Activated CD4-positive, alpha-beta T cell treated with anti-CD3 and anti-CD28 coated beads, Interleukin-2, Interleukin-6, amounts not matched to agents 100 ng/mL and 50 ng/mL, durations not matched to agents 16 hours and 8 hours (primary cell): ENCODE measurements at regions not wholly inside any gene's neighbourhood (a gene's known extent, or its start where the extent isn't known, plus 50 kb on each side); places are given as distances from the start of the nearest gene placed in this dataset.
A peak's percentile ranks its signal among the peaks of the same experiment; 100 is the strongest.

Experiments used
- DNase-seq: peaks from one replicate; pipeline ENCODE4 v3.0.0-alpha.2; 2020

DNA sequence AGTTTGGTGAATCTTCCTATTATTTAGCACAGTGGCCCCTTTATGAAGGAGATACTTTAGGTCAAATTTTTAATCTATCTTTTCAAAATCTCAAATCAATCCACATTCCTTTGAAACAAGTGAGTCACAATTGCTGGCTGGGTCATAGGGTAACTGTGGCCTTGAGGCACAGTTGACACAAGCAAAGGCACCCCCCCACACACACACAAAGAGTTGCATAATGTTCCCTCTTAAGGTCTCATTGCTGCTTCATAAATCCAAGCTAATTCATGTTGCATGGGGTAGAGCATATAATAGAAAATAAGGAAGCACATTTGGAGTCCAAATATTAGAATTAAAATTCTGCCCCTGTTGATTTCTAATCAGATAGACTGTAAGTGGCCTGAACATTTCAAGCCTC, 171.5 kb downstream of the DLEU7 start:
- DNase-seq: no peak

DNA sequence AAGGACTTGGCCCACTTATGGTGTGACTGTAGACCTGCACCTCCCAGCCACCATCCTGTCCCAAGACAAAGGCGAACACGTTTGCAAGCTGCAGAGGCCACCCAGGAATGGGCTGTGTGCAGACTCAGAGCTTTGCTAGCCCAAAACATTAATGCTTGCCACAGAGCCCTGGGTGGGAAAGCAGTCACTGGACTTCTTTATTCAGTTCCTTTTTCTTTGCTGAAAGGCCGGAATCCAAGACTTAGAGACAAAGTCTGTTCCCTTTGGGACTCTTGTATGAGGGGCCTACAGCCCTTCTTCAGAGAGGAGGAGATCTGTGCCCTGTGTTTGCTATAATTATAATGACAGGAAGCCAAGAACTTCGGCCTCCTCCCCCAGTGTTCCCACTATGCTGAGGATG, 167.8 kb downstream of the DLEU7 start:
- DNase-seq: no peak

DNA sequence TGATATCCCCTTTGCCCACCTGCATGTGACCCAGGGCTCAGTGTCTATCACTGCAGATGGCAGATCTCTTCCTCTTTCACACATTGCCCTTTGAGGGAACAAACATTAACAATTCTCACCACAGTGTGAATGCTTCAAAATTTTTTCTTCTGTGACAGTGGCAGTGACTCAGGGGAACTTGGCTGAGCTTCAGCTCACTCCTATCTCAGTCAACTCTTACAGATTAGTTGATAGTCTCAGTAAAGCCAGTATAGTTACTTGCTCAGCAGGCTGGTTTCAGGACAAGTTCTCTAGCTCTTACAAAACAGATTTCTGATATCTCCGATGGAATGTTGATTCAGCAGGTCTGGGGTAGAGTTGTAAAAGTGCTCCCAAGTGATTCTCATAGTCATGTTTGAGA, 166.9 kb downstream of the DLEU7 start:
- DNase-seq: no peak

DNA sequence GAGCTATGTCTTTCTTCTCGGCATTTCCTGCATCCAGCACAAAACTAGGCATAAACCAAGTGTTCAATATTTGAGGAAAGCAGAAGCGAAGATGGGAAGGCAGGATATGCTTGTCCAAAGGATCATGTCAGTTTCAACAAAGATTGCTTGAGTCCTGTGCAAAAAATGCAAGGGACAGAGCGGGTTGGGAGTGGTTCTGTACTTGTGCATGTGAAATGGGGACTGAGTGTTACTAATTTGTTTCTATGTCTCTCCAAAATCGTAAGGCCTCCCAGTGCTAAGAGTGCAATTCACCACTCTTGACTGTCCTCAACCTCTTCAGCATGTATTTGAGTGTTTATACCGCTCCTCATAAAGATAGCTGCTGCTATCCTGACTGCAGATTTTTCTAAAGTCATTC, 166.2 kb downstream of the DLEU7 start:
- no peak for DNase-seq

DNA sequence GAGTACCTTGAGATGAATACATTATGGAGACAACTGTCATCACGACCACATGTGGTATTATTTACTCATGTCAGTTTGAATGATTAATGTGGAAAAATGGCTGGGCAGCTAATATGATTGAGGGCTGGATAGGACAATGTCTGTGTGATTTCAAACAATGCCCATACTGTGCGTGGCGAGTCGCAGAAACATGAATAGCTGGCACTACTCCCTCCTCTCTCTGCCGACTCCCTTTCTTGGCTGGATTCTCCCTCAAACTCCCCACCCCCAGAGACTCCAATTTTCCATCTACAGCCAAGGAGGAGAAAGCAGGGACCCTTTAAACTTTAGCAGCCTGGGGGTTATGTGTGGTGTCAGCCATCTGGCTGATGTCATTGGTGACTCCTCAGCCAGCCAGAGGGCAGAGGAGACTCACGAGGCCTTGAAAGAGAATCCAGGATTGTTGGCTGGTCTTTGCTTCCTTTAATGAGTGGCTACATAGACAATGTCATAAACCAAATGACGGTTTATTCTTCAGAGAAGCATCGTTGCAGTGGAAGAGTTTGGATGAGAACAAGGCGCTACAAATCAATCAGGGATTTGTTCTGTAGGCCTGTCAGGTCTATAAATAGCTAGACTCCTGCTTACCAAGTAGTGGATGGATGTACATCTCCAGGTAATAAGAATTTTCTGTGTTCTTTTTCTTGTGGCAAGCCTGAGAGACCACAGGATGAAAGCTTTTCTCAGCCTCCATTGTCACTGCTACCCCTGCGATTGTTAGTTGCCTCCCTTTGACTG, 165.6 kb downstream of the DLEU7 start:
- no peak for DNase-seq

DNA sequence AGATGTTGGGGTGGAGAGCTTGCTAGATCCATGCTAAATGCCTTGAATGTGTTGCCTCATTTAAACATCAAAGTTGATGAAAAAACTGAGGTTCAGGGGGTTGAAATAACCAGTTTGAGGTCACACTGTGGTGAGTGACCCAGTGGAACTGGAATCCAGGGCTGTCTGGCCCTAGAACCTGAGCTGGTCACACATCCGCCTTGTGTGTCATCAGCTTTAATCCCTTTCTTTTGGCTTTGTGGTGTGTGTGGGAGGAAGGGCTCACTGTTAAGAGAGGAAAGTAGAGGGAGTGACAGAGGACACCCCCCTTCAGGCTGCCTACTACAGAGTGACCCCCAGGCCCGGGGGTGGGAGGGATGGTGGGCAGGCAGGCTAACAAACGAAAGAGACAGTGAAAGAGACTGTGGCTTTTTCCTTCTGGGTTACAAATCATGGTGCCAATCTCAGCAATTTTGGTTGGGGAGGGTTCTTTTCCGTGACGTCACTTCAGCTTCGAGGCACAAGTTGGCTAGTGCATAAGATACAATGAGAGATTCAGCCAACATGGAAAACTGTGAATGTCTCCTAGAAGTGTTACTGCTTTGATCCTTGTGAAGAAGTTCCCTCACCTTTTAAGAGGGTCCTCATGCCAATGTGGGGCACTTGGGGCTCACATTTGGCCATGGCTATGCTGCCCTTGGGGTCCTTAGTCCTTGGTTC, 164.9 kb downstream of the DLEU7 start:
- no peak for DNase-seq

DNA sequence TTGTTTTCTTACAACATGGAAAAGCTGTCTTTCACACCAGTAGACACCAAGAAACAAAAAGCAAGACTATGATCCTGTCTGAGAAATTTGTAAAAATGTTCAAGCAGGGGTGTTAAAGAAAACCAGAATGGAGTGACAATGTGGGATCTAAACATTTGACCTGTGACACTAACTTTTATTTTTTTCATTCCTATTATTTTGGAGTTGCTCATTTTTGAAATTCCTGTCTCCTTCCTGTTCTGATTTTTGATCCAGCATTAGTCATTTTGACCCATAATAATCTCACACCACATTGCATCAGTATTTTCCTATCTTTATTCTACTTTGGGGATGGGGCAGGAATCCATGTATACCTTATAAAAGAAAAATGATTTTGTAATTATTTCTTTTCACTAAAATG, 164.2 kb downstream of the DLEU7 start:
- no peak for DNase-seq

DNA sequence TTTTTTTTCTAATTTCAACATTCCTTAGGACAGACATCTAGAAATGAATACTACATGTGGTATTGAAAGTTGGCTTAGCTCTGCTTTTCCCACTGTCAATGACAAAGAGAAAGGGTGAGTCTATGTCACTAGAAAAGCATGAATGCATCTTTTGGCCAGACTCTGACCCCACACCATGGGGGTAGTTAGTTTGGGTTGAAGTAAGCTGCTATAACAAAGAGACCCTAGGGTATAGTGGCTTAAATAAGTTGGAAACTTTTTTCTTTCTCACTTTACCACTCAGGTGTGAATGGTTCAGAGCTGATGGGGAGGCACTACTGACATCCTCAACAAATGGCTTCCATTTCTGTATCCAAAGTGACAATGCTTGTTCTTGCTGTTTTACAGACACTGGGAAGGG, 161.5 kb downstream of the DLEU7 start:
- no peak for DNase-seq

DNA sequence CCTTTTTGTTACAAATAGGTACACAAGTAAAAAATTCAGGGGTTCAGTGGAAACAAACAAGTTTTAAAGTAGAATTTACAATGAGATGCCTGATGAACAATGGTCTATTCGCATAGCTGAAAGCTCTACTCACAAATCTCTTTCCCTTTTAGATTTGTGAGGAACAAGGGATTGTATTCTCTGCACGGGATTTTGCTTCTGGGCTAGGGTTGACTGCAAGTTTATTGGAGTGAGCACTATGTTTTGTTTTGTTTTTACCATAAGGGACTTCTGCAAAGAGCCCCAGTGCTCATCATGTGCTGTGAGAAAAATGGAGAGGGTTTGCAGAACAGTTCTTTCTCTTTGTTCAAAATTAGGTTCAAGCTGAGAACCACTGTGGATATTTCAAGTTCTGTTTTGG, 160.5 kb downstream of the DLEU7 start:
- no peak for DNase-seq

DNA sequence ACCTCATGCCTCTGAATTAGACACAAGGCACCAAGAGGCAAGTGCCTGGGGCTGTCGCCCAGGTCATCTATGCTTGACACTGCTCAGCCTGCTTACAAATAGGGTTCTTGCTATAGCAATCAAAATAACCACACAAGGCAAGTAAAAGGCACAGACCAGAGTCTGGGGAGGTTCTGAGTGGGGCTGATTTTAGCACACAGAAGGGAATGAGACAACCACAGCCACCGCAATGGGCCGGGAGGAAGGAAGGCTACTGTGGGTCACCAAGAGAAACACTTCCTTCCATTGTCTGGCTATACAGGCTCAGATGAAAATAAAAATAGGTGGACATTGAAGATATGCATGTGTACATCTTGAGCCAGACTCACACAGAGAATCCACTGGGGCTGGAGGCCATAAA, 159.1 kb downstream of the DLEU7 start:
- DNase-seq: no peak

DNA sequence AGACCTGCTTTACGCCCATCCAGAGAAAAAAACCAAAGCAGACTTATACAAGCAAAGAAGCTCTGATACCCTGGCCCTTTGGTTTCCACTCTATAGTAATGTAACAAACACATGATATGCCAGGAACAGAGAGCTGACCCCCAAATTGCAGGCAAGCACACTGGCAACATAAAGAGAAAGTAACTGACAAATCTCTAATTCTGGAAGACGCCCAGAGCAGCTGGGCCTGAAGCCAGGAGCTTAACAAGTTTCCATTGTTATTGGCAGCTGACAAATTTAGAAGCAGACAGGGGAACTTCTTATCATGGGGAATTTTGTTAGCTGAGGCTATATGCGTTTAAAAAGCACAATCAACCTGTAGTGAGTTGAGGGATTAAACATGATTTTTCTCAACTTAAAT, 158.0 kb downstream of the DLEU7 start:
- no peak for DNase-seq

DNA sequence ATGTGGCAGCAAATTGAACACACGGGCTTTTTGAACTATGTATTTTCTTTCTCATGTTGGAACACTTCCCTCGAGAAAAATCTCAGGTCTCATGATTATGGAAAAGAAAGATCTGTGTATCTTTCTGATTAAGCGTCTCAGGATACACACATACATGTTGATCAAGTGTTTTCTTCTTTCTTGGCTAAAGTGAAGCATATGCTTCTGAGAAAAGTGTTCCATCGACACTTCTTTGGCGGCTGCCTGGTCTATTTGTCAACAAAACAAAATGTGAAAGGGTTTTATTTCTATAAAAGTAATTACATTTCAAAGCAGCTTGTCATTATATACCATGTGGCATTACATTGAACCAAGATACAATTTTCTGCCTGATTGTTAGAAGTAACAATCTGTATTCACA, 157.5 kb downstream of the DLEU7 start:
- DNase-seq: no peak

DNA sequence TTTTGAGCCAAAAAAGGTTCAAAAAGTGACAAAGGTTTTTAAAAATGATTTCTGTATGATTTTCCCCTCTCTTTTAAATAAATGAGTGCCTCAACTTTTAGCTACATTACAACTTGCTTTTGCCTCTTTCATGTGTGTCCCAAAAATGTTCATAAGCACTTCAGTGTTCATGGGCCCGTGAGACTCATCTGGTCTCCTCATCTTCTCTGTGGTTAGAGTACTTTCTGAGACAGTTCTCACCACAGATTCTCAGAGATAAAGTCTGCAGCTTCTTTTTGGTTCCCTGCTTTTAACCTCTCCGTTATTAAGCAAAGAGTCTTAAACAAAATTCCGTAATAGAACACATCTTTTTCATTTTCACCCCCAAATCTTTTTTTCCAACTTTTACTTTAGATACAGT, 156.9 kb downstream of the DLEU7 start:
- DNase-seq: peak; percentile 2

DNA sequence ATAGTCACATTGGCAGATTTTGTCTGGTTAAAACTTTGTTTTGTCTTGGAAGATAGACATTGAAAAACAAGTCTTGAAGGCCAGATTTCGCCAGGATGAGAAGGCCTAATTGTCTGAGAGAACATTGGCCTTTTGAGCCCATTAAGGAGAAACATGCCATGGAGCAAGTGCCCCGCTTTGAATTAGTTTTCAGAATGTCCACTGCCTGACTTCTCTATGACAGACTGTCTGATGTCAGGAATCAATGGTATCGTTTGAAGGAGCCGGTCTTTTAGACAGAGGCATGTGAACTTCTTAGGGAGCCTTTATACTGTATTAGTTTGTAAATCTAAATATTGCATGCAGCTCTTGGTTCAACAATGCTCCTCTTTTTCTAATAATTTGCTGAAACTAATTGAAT, 155.9 kb downstream of the DLEU7 start:
- no peak for DNase-seq

DNA sequence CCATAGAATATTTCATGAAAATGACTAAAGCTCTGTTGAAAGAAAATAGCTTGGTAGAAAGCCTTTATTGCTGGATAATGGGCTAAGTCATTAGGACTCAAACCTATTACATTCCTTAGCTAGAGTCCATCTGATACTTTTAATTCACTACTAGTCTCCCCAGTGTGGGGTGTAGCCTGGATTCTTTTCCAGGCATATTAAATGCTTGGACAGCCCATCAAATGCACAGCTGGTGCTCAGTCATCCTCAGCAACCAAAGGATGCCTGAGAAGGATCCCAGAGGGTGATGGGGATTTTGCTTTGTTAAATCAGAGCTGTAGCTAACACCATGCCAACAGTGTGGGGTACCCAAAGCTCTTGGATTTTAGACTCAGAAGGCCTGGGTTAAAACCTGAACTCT, 153.5 kb downstream of the DLEU7 start:
- no peak for DNase-seq

DNA sequence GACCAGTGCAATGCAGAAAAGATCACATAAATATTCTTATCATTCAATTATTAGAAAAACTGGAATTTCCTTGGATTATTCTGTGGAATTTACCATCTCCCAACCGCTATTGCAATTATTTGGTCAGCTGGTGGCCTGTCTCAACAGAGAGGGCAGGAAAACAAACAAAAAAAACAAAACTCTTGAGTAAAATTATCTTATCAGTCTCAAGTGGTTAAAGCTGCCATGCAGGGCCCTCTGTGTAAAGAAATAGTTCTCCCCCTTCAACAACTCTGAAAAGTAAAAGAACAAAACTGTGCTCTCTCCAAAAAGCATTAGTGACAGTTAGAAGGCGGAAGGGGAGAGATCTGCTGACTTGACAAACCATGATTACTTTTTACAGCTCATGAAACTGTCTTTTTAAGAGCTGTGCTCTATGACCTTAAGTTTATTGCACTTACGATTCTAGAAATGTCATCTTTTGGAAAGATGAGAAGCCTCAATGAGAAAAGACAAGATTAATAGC, 152.3 kb downstream of the DLEU7 start:
- no peak for DNase-seq

DNA sequence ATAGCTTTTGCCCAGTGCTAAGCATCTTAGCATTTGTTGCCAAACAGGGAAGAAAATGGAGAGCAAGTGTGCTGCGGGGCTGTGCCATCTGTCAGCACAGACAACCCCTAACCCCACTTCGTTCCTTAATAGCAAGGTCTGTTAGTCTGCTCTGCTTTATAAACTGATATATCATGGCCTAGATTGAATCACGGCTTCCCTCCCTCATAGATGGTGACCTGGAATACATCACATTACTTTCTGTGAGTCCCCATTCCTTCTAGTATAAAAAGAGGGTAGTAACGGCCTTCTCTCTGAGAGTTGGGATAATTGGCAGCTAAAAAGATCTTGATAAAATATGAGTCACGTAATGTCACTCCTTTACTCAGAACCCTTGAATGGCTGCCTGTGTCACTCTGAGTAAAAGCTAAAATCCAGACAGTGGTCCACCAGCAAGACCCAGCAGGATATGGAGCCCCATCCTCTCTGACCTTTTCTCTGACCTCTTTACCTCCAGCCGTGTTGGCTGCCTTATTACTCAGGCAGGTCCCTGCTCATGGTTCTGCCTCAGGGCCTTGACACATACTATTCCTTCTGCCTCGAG, 151.7 kb downstream of the DLEU7 start:
- DNase-seq: no peak

DNA sequence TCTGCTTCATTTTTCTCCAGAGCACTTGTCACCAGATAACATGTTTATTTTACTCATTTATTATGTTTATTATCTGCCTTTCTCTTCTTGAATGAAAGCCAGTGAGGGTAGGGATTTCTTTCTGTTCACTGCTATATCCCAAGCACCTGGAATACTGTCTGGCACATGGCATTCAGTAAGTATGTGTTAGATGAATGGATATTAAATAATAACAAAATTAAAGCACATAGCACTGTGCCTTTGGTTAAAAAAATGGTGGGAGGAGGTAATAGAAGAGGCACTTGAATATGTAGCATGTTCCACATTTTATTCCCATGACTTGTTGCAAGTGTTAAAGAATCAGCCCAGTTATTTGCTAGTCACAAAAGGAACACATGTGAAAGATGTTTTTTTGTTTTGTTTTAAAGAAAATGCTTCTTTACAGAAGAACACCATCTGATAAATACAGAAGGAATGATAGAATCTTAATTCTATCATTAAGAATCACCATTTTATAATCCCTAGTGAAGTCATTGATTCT, 151.0 kb downstream of the DLEU7 start:
- DNase-seq: no peak

DNA sequence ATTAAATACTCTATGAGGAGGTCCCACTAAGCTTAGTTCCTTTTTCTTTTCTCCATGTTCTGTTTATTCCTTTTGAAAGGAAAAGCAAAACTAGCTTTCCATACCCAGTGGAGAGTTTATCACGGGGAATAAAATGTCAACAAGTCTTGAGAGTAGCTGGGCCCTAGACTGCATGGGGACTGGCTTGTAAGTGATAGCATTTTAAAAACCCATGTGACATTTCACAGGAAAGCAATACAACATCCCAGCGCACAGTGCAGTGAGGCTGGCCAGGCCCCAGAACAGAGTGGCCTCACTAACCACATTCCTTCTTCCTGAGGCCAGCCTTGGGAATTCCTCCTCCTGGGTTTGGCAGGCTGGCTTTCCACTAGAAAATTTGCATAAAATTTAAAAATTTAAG, 149.8 kb downstream of the DLEU7 start:
- DNase-seq: no peak

DNA sequence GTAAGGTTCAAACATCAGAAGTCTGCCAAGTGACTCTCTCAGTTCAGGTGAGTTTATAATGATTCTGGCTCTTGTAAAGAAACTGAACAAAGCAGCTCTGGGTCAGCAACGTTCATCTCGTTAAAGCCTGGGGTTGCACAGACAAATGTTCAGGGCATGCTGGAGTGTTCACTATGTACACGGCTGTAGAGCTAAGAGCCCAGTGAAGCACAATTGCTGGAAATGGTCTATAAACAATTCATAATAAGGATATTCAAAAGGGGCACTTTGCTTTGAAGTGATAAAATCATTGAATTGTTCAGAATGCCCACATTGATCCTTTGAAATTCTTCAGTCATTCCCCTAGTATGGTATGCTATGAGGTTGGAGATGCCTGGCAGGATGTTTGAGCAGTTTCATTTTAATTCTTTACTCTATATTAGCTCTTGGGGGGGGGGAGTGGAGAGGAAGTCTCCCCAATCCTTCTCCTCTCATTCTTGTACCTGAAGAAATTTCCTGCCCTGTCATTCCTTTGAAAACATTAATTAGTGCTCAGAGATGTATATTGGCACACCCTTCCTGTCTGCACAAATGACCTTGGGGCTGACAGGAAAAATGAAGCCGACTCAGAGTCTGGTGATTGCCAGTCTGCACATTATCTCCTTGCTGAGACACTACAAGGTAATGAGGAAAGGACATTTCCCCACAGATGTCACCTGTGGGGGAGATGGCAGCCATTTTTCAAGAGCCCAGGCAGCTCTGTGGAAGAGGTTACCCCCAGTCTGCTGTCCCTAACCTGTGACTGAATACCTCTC, 145.5 kb downstream of the DLEU7 start:
- DNase-seq: no peak

DNA sequence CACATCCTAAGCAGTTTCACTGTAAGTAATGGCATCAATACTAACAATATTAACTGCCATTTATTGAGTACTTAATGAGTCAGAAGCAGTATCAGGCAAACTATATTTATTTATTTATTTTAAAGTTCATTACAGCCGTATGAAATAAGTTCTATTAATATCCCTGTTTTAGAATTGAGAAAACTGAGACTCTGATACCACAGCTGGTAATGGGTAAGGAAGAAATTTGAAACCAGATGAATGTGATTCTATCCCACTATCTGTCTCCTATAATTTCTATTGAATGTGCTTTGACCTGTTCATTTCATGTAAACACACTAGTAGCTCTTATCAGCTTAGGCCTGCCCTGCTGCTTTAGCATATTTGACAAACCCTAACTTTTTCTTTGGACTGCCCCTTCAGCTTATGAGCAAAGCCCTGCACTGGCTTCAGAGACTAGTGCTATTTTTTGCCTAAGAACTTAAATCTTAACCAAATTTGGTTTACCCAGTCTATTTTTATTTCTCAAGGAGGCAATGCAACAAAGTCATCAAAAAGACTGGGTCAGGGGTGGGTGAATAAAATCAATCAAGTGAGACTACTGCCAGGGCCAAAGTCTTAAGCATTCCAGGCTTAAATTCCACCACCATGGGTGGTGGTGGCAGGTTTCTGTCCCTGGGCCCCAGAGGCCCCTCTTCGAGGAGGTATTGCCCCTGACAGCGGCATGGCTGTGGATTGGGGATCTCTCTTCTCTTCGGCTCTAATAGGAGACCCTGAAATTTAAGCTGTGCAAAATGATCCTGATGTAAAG, 143.4 kb downstream of the DLEU7 start:
- no peak for DNase-seq

DNA sequence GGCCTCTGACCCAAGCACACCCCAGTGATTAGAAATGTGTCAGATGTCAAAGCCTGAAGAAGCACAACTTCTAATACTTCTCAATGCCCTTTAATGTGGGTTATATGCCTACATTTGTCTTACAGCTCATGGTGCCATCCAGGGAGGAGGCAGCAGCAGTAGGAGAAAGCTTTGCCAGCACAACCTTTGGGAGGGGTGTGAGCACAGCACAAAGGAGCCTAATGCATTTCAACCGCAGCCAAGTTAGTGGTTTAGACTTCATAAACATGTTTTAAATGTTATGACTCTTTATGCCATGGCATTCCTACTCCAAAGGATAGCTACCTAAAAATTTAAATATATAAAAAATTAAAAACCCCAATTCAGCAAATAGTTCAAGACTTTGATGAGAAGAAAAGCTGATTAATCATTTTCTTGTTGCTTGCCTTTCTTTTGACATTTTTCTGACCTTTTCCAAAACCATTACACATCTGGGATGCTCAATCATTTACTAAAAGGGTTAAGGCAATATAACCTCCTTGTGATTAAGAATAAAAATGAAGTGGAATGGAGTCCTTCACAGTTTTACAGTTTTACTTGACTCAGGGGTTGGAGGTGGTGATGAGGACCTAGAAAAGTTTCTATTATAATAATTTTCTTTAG, 142.7 kb downstream of the DLEU7 start:
- DNase-seq: no peak
